K562 (cell line): ENCODE measurements at regions not wholly inside any gene's neighbourhood (a gene's known extent, or its start where the extent isn't known, plus 50 kb on each side); places are given as distances from the start of the nearest gene placed in this dataset.

Source experiments
- ATAC-seq: fragments of 200-7000 bp; cut with Tn5 transposase; 3 replicates; pipeline ENCODE4 v1.9.1; 2020; ENCODE audit warnings: moderate library complexity
- BruUV-seq: library from RNA; stranded (reverse); fragments of 400-500 nt; replicated peaks from 2 replicates; lab custom pipeline; 2021; lab: Mats Ljungman, UMichigan
- CTCF ChIA-PET: fragments of 300-600 bp; formaldehyde crosslinking; extraction: SDS; loops from one replicate; lab custom pipeline; 2021; ENCODE audit warnings: low intra/inter-chr PET ratio; lab: Yijun Ruan, JAX
- POLR2A ChIA-PET: fragments of 300-600, 350-650 bp; sonication (Branson Sonifier 250); formaldehyde crosslinking; extraction: SDS; loops from one replicate; lab custom pipeline; 2021; ENCODE audit warnings: antibody characterized with exemption, inconsistent platforms; lab: Yijun Ruan, JAX
- DNase-seq, 4 experiments: peaks; one replicate each; pipeline versions ENCODE4 v3.0.0 to v3.0.0-alpha.2; 2011 to 2018; ENCODE audit warnings: low spot score in 3 of 4, mixed read lengths in 3 of 4; ENCODE audit errors: extremely low read depth in 1 of 4
- FAIRE-seq: peaks from 2 replicates; lab custom pipeline; 2011; peaks lifted over from hg19 to GRCh38; lab: Jason Lieb, UNC
- H2AFZ ChIP-seq: 2 replicates; pipeline ENCODE4 v1.6.0; 2011; ENCODE audit warnings: low read depth, low read length, control low read depth, inconsistent platforms
- H3K27ac ChIP-seq: fragments of 200-600 bp; 3 replicates; pipeline ENCODE4 v1.8.0; 2011; ENCODE audit warnings: low read depth, mild to moderate bottlenecking, control low read depth, inconsistent platforms, low read length, moderate library complexity, mixed read lengths; ENCODE audit errors: extremely low read depth
- H3K27me3 ChIP-seq, 2 experiments: fragments of 300-600 bp in 1 of 2; 2 replicates in 1 of 2; 3 replicates in 1 of 2; pipeline versions ENCODE4 v1.6.0 to v1.8.0; 2011; ENCODE audit warnings: inconsistent platforms in 2 of 2, low read length in 2 of 2, mild to moderate bottlenecking in 1 of 2, mixed read lengths in 1 of 2, moderate library complexity in 1 of 2; ENCODE audit not compliant: control insufficient read depth in 2 of 2, insufficient read depth in 2 of 2
- H3K36me3 ChIP-seq: fragments of 300-600 bp; 3 replicates; pipeline ENCODE4 v1.8.0; 2011; ENCODE audit warnings: mild to moderate bottlenecking, low read length, inconsistent platforms; ENCODE audit not compliant: control insufficient read depth, insufficient read depth
- H3K4me1 ChIP-seq, 2 experiments: fragments of 200-600 bp in 1 of 2; replicated peaks in 1 of 2; 2 replicates in 1 of 2; 3 replicates in 1 of 2; pipeline versions ENCODE4 v1.5.1 to v1.8.0; 2011; ENCODE audit warnings: inconsistent platforms in 2 of 2, low read length in 2 of 2, mild to moderate bottlenecking in 1 of 2, mixed read lengths in 1 of 2, moderate library complexity in 1 of 2; ENCODE audit not compliant: control insufficient read depth in 2 of 2, insufficient read depth in 2 of 2
- H3K4me2 ChIP-seq: 2 replicates; pipeline ENCODE4 v1.6.1; 2011; ENCODE audit warnings: low read length, control low read depth, inconsistent platforms, mixed read lengths; ENCODE audit not compliant: insufficient read depth
- H3K4me3 ChIP-seq: fragments of 200-600 bp; sonication (generic), shearing (Covaris generic); 2 replicates; pipeline ENCODE4 v1.5.1; 2016; ENCODE audit warnings: control low read depth, inconsistent platforms
- H3K79me2 ChIP-seq: fragments of 200-600 bp; 3 replicates; pipeline ENCODE4 v1.8.0; 2011; ENCODE audit warnings: low read length, inconsistent platforms; ENCODE audit not compliant: control insufficient read depth, insufficient read depth
- H3K9ac ChIP-seq, 2 experiments: 2 replicates each; pipeline versions ENCODE4 v1.6.0 to v1.6.1; 2011; ENCODE audit warnings: low read depth in 2 of 2, low read length in 2 of 2, control low read depth in 1 of 2, inconsistent platforms in 1 of 2, mild to moderate bottlenecking in 1 of 2, mixed read lengths in 1 of 2; ENCODE audit not compliant: insufficient read depth in 1 of 2
- H3K9me1 ChIP-seq: one replicate; pipeline ENCODE4 v1.6.0; 2011; ENCODE audit warnings: inconsistent platforms, mild to moderate bottlenecking, low read length, moderate library complexity; ENCODE audit not compliant: control insufficient read depth, insufficient read depth
- H3K9me3 ChIP-seq: replicated peaks from 2 replicates; pipeline ENCODE4 v1.5.1; 2011; ENCODE audit warnings: low read depth, low read length, inconsistent platforms; ENCODE audit not compliant: control insufficient read depth, insufficient read depth
- H4K20me1 ChIP-seq: replicated peaks from 2 replicates; pipeline ENCODE4 v1.6.1; 2011; ENCODE audit warnings: low read length, inconsistent platforms, mixed read lengths; ENCODE audit not compliant: control insufficient read depth, insufficient read depth
- CREB1 ChIP-seq, 2 experiments: sonication (generic) in 1 of 2; formaldehyde crosslinking in 1 of 2; IDR thresholded peaks; 2 replicates each; pipeline versions ENCODE4 v1.6.1 to v1.8.0; 2012 to 2022; ENCODE audit warnings: inconsistent platforms in 1 of 2, mild to moderate bottlenecking in 1 of 2, missing genetic modification reagents in 1 of 2, moderate library complexity in 1 of 2
- CREB3L1 ChIP-seq: fragments of 450-650 bp; IDR thresholded peaks from 2 replicates; pipeline ENCODE4 v1.6.1; 2014; ENCODE audit warnings: low read depth, mild to moderate bottlenecking, moderate library complexity, borderline replicate concordance
- DDX20 ChIP-seq: fragments of 450-650 bp; IDR thresholded peaks from 2 replicates; pipeline ENCODE4 v1.6.1; 2016; ENCODE audit warnings: missing genetic modification characterization, low read depth, mild to moderate bottlenecking, missing compliant biosample characterization, moderate library complexity
- SFPQ ChIP-seq: fragments of 200-400 bp; formaldehyde crosslinking; IDR thresholded peaks from 2 replicates; pipeline ENCODE4 v1.6.1; 2017; ENCODE audit warnings: mild to moderate bottlenecking, low read depth, low read length, moderate library complexity
- TOE1 ChIP-seq, 2 experiments: fragments of 450-650 bp in 1 of 2; sonication (generic) in 1 of 2; formaldehyde crosslinking in 1 of 2; IDR thresholded peaks; 2 replicates each; pipeline versions ENCODE4 v1.7.1 to v1.8.0; 2016 to 2022; ENCODE audit warnings: borderline replicate concordance in 2 of 2, mild to moderate bottlenecking in 2 of 2, antibody characterized with exemption in 1 of 2, inconsistent platforms in 1 of 2, low read depth in 1 of 2, missing genetic modification reagents in 1 of 2, moderate library complexity in 1 of 2
- YY1 ChIP-seq, 3 experiments: IDR thresholded peaks; 2 replicates each; pipeline ENCODE4 v1.6.1; 2011; ENCODE audit warnings: low read length in 2 of 3, mild to moderate bottlenecking in 2 of 3, moderate library complexity in 2 of 3, borderline replicate concordance in 1 of 3, control low read depth in 1 of 3, low read depth in 1 of 3; ENCODE audit not compliant: insufficient read depth in 3 of 3, insufficient replicate concordance in 2 of 3, control insufficient read depth in 1 of 3, insufficient read length in 1 of 3; ENCODE audit errors: extremely low read depth in 1 of 3
- ZFP1 ChIP-seq: fragments of 450-650 bp; formaldehyde crosslinking; IDR thresholded peaks from 2 replicates; pipeline ENCODE4 v1.4.0; 2020; ENCODE audit warnings: mild to moderate bottlenecking, mixed read lengths
- WGBS: fragments of 100-300 bp; shearing (Covaris generic); methylation state at CpG from one replicate; pipeline ENCODE4 v1.1.6; 2016; ENCODE audit warnings: low coverage, mixed read lengths; ENCODE audit not compliant: insufficient coverage; ENCODE audit errors: missing lambda C conversion rate; 5-methylcytosine and 5-hydroxymethylcytosine counted together
- in situ Hi-C: fragments of 300-500 bp; cut with MboI; formaldehyde crosslinking; loops from 4 replicates; pipeline ENCODE4 v1.15.0; 2018; ENCODE audit warnings: inconsistent platforms, mixed read lengths
- intact Hi-C: fragments of 100-400 bp; cut with micrococcal nuclease; formaldehyde crosslinking; loops from 2 replicates; pipeline ENCODE4 v1.14.2; 2022

- no peaks in the 10 kb centered on the region for H3K79me2 ChIP-seq
- TF ChIP-seq CREB3L1 (no peak), YY1 (IDR thresholded peaks at IDR 0.05; ENCODE audit: borderline replicate concordance in 1 of 3, control insufficient read depth in 1 of 3, extremely low read depth in 1 of 3, insufficient read depth in 3 of 3, insufficient read length in 1 of 3, insufficient replicate concordance in 2 of 3, low read depth in 1 of 3, low read length in 2 of 3) (no peak), ZFP1 (CRISPR knock-in tag) (no peak), TOE1 (IDR thresholded peaks at IDR 0.05; ENCODE audit: borderline replicate concordance) (no peak), TOE1 (CRISPR knock-in tag; IDR thresholded peaks at IDR 0.05; ENCODE audit: borderline replicate concordance, low read depth) (no peak), SFPQ (no peak), DDX20 (tag) (no peak), CREB1 (IDR thresholded peaks at IDR 0.05) (no peak), CREB1 (CRISPR knock-in tag; IDR thresholded peaks at IDR 0.05) (no peak)
- H3K9me1 ChIP-seq, result no peaks in the 10 kb centered on the region
- no peak overlapping the region for H3K27ac ChIP-seq
- ChIA-PET POLR2A (no interaction called here), CTCF (no interaction called here)
- ATAC-seq (no peak), FAIRE-seq (no peak), DNase-seq (no peak)
- no peak overlapping the region for H3K4me3 ChIP-seq
- H3K36me3 ChIP-seq, result no peaks in the 10 kb centered on the region
- H3K9me3 ChIP-seq, result no peaks in the 10 kb centered on the region
- BruUV-seq, result no TSS peak
- H3K9ac ChIP-seq, result no peak overlapping the region
- intact Hi-C loops (no loop called here), in situ Hi-C loops (no loop called here)
- no peaks in the 10 kb centered on the region for H3K27me3 ChIP-seq
- H2AFZ ChIP-seq, result no peak overlapping the region
- 0% methylated on average over 3 of the region's 3 CpGs for WGBS
- no peaks in the 10 kb centered on the region for H3K4me1 ChIP-seq
- no peak overlapping the region for H3K4me2 ChIP-seq
- no peaks in the 10 kb centered on the region for H4K20me1 ChIP-seq
Measured at GRCh38 chr20:4509825-4510522, 176.3 kb upstream of the PRNP start.
